GM12875 (cell line): ENCODE measurements at regions not wholly inside any gene's neighbourhood (a gene's known extent, or its start where the extent isn't known, plus 50 kb on each side); places are given as distances from the start of the nearest gene placed in this dataset.

Experiments used
- H3K4me3 ChIP-seq: one replicate; pipeline ENCODE4 v1.5.1; 2011; ENCODE audit warnings: low read depth, low read length, control low read depth
- TF ChIP-seq, protein P1 (sequence below): IDR thresholded peaks from 2 replicates; pipeline ENCODE4 v1.5.1; 2011; ENCODE audit warnings: low read depth, mild to moderate bottlenecking, control low read depth, inconsistent platforms, low read length, moderate library complexity, borderline replicate concordance; ENCODE audit not compliant: insufficient read depth

- TF ChIP-seq, protein P1, sequence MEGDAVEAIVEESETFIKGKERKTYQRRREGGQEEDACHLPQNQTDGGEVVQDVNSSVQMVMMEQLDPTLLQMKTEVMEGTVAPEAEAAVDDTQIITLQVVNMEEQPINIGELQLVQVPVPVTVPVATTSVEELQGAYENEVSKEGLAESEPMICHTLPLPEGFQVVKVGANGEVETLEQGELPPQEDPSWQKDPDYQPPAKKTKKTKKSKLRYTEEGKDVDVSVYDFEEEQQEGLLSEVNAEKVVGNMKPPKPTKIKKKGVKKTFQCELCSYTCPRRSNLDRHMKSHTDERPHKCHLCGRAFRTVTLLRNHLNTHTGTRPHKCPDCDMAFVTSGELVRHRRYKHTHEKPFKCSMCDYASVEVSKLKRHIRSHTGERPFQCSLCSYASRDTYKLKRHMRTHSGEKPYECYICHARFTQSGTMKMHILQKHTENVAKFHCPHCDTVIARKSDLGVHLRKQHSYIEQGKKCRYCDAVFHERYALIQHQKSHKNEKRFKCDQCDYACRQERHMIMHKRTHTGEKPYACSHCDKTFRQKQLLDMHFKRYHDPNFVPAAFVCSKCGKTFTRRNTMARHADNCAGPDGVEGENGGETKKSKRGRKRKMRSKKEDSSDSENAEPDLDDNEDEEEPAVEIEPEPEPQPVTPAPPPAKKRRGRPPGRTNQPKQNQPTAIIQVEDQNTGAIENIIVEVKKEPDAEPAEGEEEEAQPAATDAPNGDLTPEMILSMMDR, result no peak
- no peak overlapping the region for H3K4me3 ChIP-seq
Measured at GRCh38 chr2:133661392-133661791, 93.1 kb upstream of the NCKAP5 start.

DNA sequence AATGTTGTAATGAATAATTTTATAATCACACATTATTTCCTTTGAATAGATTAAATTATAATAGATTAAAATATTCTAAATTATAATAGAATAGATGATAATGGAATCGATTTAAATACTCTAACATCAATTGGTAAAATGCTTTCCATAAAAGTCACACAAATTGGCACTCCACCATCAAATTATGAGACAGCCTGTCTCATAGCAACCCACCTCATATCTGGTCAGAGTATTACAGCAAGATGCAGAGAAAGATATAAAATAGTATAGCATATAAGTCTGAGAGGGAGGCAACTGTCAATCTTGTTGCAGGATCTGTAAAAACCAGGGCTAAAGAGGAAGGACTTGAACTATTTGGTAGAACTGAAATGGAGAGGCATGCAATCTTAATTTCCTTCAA is 98.4 kb upstream of the NCKAP5 start:
- TF ChIP-seq, protein P1, result no peak
- no peak overlapping the region for H3K4me3 ChIP-seq

GRCh38 chr2:133667085-133667484 is 98.8 kb upstream of the NCKAP5 start:
- TF ChIP-seq, protein P1, result no peak

GRCh38 chr2:133667968-133668367 is 99.7 kb upstream of the NCKAP5 start:
- TF ChIP-seq, protein P1, result no peak
- H3K4me3 ChIP-seq, result no peak overlapping the region

More at GRCh38 chr2:133667085-133667484, 98.8 kb upstream of the NCKAP5 start:
- no peak overlapping the region for H3K4me3 ChIP-seq

DNA sequence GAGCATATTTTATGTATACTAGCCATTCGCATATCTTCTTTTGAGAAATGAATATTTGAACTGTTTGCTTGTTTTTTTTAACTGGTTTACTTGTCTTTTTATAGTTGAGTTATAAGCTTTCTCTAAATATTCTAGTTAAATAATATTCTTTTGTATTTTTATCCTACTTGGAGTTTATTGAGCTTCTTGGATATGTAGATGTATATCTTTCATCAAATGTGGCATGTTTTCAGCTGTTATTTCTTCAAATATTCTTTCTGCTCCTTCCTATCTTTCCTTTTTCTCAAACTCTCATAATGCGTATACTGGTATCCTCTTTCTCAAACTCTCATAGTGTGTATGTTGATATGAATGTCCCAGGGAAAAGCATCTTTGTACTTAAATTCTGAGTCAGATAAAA is 100.3 kb upstream of the NCKAP5 start:
- H3K4me3 ChIP-seq, result no peak overlapping the region
- TF ChIP-seq, protein P1, result no peak

DNA sequence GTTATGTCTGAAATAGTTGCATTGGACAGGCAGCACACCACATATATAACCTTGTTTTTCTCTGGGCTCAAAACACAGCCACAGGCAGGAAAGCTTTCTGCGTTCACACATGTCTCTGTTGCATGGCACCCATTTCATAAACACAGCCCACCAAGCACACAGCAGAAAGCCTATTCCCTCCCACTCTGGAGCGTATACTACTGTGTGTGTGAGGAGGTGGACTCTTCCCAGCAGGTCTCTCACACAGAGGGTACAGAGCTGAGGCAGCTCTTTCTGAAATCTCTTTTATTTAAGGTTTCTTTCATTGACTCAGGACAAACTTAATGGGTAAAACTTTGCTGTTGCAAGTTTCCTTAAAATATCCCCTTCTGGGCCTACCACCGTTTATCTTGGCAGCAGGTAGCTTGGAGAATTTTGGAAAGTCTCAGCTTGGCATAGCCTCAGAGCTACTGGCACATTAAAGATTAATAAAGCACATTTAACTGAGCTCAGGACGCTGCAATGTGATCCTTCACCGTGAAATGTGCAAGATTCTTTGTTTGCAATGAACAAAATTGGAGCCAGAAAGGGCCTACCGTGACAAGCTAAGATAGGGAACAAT is 105.1 kb upstream of the NCKAP5 start:
- TF ChIP-seq, protein P1, result no peak
- H3K4me3 ChIP-seq, result no peak overlapping the region

DNA sequence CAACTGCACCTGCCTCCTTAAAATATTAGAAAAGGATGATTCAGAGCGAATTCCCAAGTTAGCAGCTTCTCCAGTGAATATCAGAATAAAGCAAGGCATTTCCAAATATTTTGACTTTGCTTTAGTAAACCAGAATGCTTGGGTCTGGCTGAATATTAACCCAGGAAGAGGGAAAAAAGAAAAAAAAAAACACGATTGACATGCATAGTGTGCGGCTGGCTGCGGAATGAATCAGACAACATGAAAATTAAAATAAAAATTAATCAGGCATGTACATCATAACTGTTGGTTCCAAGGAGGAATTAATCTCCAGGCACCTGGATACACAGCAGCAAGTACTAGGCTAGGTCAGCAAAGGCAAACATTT is 105.8 kb upstream of the NCKAP5 start:
- no peak overlapping the region for H3K4me3 ChIP-seq
- TF ChIP-seq, protein P1, result no peak
